ENCODE measurements at regions not wholly inside any gene's neighbourhood (a gene's known extent, or its start where the extent isn't known, plus 50 kb on each side); places are given as distances from the start of the nearest gene placed in this dataset.
A peak's percentile ranks its signal among the peaks of the same experiment; 100 is the strongest.
"Not testable (repeated sequence)": the region's sequence is repeated elsewhere in the genome, so short reads cannot be mapped to it uniquely, and the experiment has no call there.

DNA sequence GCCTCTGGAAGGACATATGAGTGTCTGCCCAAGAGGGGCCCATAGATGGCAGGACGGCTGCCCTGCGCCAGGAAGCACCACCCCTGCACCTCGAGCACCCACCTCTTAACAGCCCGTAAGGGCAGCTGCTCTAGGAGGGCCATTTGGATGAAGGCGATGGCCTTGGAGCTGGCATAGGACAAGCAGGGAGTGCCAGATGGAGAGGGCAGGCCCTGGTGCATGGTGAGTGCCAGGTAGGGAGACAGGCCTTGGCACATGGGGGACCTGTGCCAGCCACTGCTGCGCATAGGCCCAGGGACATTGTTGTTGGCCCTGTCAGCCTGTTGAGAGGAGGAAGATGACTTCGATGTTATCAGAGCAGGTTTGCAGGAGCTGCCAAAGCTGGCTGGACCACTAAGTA, 134.2 kb downstream of the SLC25A46 start:
- peak overlapping the region; percentile 73 for H4K91ac ChIP-seq (ENCODE audit: low read length)
- no peak overlapping the region for H2BK15ac ChIP-seq (ENCODE audit: low read depth, poor library complexity, severe bottlenecking)
- no peak overlapping the region for H3K4ac ChIP-seq (ENCODE audit: low read depth in 1 of 2, low read length in 2 of 2)
- no peaks in the 10 kb centered on the region for H3K36me3 ChIP-seq (ENCODE audit: control insufficient read depth in 1 of 2, insufficient read depth in 2 of 2, low read depth in 1 of 2, low read length in 2 of 2)
- no peaks in the 10 kb centered on the region for H3K4me1 ChIP-seq (ENCODE audit: control insufficient read depth, insufficient read depth, low read depth, low read length)
- no peak overlapping the region for H2AK5ac ChIP-seq (ENCODE audit: low read length, severe bottlenecking)
- no peak overlapping the region for H3K23ac ChIP-seq (ENCODE audit: low read length in 2 of 2)
- no peaks in the 10 kb centered on the region for H3K27me3 ChIP-seq (ENCODE audit: control insufficient read depth in 1 of 2, insufficient read depth in 1 of 2, low read length in 2 of 2)
- no peaks in the 10 kb centered on the region for H3K79me1 ChIP-seq (replicated peaks; ENCODE audit: low read length, poor library complexity, severe bottlenecking)
- H3K9ac ChIP-seq (ENCODE audit: low read length), result no peak overlapping the region
- 97% methylated on average over 7 of the region's 7 CpGs for WGBS
- H3K18ac ChIP-seq (ENCODE audit: low read depth in 1 of 2, low read length in 2 of 2), result no peak overlapping the region
- no peak overlapping the region for H2BK120ac ChIP-seq (ENCODE audit: low read depth, low read length)
- no peak overlapping the region for H2BK5ac ChIP-seq (ENCODE audit: low read depth, low read length, poor library complexity, severe bottlenecking)
- DNase-seq, result no peak
- H2BK12ac ChIP-seq (ENCODE audit: low read length in 2 of 2), result no peak overlapping the region
- H3K4me2 ChIP-seq (ENCODE audit: low read length, poor library complexity, severe bottlenecking), result no peak overlapping the region
- no peak overlapping the region for H4K8ac ChIP-seq (ENCODE audit: low read length)
- no peak overlapping the region for H3K14ac ChIP-seq (ENCODE audit: low read length in 2 of 2)
- no peak overlapping the region for H2AFZ ChIP-seq (ENCODE audit: low read depth, low read length)
- H3K9me3 ChIP-seq (ENCODE audit: control insufficient read depth, low read length), result no peaks in the 10 kb centered on the region
- H3K27ac ChIP-seq (ENCODE audit: low read length, poor library complexity, severe bottlenecking), result no peak overlapping the region
- no peak overlapping the region for H3K4me3 ChIP-seq (ENCODE audit: insufficient read depth in 1 of 2, low read depth in 1 of 2, low read length in 2 of 2)

DNA sequence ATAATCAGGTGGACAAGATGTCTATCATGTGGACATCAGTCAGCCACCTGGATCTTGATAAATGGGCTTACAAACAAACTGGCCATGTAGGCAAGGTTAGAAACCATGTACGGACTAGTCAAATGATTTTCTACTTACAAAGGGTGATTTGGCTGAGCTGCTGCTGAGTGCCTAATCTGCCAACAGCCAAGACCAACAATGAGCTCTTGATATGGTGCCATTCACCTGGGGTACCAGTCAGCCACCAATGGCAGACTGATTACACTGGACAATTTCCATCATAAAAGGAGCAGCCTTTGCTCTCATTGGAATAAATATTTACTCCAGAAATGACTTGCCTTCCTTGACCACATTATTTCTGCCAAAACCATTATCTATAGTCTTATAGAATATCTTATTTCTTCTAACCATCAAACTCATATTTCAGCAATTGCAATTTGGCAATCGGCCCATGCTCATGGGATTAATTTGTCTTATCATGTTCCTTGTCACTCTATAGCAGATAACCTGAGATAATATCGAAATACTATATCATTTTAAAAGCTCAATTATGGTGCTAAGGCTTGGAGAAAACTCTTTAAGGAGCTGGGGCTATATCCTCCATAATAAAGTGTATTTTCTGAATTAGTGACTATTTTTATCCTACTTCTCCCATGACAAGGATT, 135.1 kb downstream of the SLC25A46 start:
- no peak overlapping the region for H3K14ac ChIP-seq (ENCODE audit: low read length in 2 of 2)
- no peak overlapping the region for H3K23ac ChIP-seq (ENCODE audit: low read length in 2 of 2)
- H2AK5ac ChIP-seq (ENCODE audit: low read length, severe bottlenecking), result no peak overlapping the region
- H2BK120ac ChIP-seq (ENCODE audit: low read depth, low read length), result no peak overlapping the region
- no peaks in the 10 kb centered on the region for H3K36me3 ChIP-seq (ENCODE audit: control insufficient read depth in 1 of 2, insufficient read depth in 2 of 2, low read depth in 1 of 2, low read length in 2 of 2)
- no peak for DNase-seq
- H2BK15ac ChIP-seq (ENCODE audit: low read depth, poor library complexity, severe bottlenecking), result no peak overlapping the region
- no peak overlapping the region for H3K9ac ChIP-seq (ENCODE audit: low read length)
- 31% methylated on average over 2 of the region's 3 CpGs for WGBS
- H3K27me3 ChIP-seq (ENCODE audit: control insufficient read depth in 1 of 2, insufficient read depth in 1 of 2, low read length in 2 of 2), result no peaks in the 10 kb centered on the region
- no peak overlapping the region for H3K27ac ChIP-seq (ENCODE audit: low read length, poor library complexity, severe bottlenecking)
- H3K9me3 ChIP-seq (ENCODE audit: control insufficient read depth, low read length), result no peaks in the 10 kb centered on the region
- H4K8ac ChIP-seq (ENCODE audit: low read length), result no peak overlapping the region
- no peak overlapping the region for H2BK12ac ChIP-seq (ENCODE audit: low read length in 2 of 2)
- no peak overlapping the region for H2AFZ ChIP-seq (ENCODE audit: low read depth, low read length)
- H3K4me1 ChIP-seq (ENCODE audit: control insufficient read depth, insufficient read depth, low read depth, low read length), result no peaks in the 10 kb centered on the region
- H3K4ac ChIP-seq (ENCODE audit: low read depth in 1 of 2, low read length in 2 of 2), result no peak overlapping the region
- no peak overlapping the region for H3K4me2 ChIP-seq (ENCODE audit: low read length, poor library complexity, severe bottlenecking)
- H3K4me3 ChIP-seq (ENCODE audit: insufficient read depth in 1 of 2, low read depth in 1 of 2, low read length in 2 of 2), result no peak overlapping the region
- no peak overlapping the region for H2BK5ac ChIP-seq (ENCODE audit: low read depth, low read length, poor library complexity, severe bottlenecking)
- H3K79me1 ChIP-seq (replicated peaks; ENCODE audit: low read length, poor library complexity, severe bottlenecking), result no peaks in the 10 kb centered on the region
- no peak overlapping the region for H3K18ac ChIP-seq (ENCODE audit: low read depth in 1 of 2, low read length in 2 of 2)
- no peak overlapping the region for H4K91ac ChIP-seq (ENCODE audit: low read length)

DNA sequence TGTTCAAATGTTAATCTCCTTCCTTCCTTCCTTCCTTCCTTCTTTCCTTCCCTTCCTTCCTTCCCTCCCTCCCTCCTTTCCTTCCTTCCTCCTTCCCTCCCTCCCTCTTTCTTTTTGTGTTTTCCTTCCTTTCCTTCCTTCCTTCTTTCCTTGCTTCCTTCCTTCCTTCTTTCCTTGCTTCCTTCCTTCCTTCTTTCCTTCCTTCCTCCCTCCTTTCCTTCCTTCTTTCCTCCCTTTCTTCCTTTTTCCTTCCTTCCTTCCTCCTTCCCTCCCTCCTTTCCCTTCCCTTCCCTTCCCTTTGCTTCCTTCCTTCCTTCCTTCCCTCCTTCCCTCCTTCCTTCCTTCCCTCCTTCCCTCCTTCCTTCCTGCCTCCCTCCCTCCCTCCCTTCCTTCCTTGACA, 136.3 kb downstream of the SLC25A46 start:
- H3K36me3 ChIP-seq (ENCODE audit: control insufficient read depth in 1 of 2, insufficient read depth in 2 of 2, low read depth in 1 of 2, low read length in 2 of 2); H2BK120ac ChIP-seq (ENCODE audit: low read depth, low read length); H3K27ac ChIP-seq (ENCODE audit: low read length, poor library complexity, severe bottlenecking); H3K9ac ChIP-seq (ENCODE audit: low read length); H2BK15ac ChIP-seq (ENCODE audit: low read depth, poor library complexity, severe bottlenecking); H2BK5ac ChIP-seq (ENCODE audit: low read depth, low read length, poor library complexity, severe bottlenecking); H3K4me3 ChIP-seq (ENCODE audit: insufficient read depth in 1 of 2, low read depth in 1 of 2, low read length in 2 of 2); H3K27me3 ChIP-seq (ENCODE audit: control insufficient read depth in 1 of 2, insufficient read depth in 1 of 2, low read length in 2 of 2); H3K79me1 ChIP-seq (replicated peaks; ENCODE audit: low read length, poor library complexity, severe bottlenecking); DNase-seq; H3K4ac ChIP-seq (ENCODE audit: low read depth in 1 of 2, low read length in 2 of 2); H4K91ac ChIP-seq (ENCODE audit: low read length); H2BK12ac ChIP-seq (ENCODE audit: low read length in 2 of 2); H3K14ac ChIP-seq (ENCODE audit: low read length in 2 of 2); H3K4me2 ChIP-seq (ENCODE audit: low read length, poor library complexity, severe bottlenecking); H3K18ac ChIP-seq (ENCODE audit: low read depth in 1 of 2, low read length in 2 of 2); H3K23ac ChIP-seq (ENCODE audit: low read length in 2 of 2); H3K4me1 ChIP-seq (ENCODE audit: control insufficient read depth, insufficient read depth, low read depth, low read length); H2AFZ ChIP-seq (ENCODE audit: low read depth, low read length); H2AK5ac ChIP-seq (ENCODE audit: low read length, severe bottlenecking); H4K8ac ChIP-seq (ENCODE audit: low read length); H3K9me3 ChIP-seq (ENCODE audit: control insufficient read depth, low read length): not testable (repeated sequence)

DNA sequence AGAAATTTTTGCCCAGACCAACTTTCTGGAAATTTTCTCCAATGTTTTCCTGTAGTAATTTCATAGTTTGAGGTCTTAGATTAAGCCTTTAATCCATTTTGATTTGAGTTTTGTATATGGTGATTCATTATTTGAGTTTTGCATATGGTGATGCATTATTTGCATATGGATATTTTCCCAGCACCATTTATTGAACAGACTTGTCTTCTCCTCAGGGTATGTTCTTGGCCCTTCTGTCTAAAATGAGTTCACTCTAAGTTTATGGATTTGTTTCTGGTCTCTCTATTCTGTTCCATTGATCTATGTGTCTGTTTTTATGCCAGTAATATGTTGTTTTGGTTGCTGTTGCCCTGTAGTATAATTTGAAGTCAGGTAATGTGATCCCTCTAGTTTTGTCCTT, 139.3 kb downstream of the SLC25A46 start:
- DNase-seq, result no peak
- Histone ChIP-seq H3K27ac (ENCODE audit: low read length, poor library complexity, severe bottlenecking) (no peak overlapping the region), H3K36me3 (ENCODE audit: control insufficient read depth in 1 of 2, insufficient read depth in 2 of 2, low read depth in 1 of 2, low read length in 2 of 2) (no peaks in the 10 kb centered on the region), H3K9ac (ENCODE audit: low read length) (no peak overlapping the region), H2BK15ac (ENCODE audit: low read depth, poor library complexity, severe bottlenecking) (no peak overlapping the region), H3K4ac (ENCODE audit: low read depth in 1 of 2, low read length in 2 of 2) (no peak overlapping the region), H2BK12ac (ENCODE audit: low read length in 2 of 2) (no peak overlapping the region), H2AK5ac (ENCODE audit: low read length, severe bottlenecking) (no peak overlapping the region), H3K4me1 (ENCODE audit: control insufficient read depth, insufficient read depth, low read depth, low read length) (no peaks in the 10 kb centered on the region), H3K4me3 (ENCODE audit: insufficient read depth in 1 of 2, low read depth in 1 of 2, low read length in 2 of 2) (no peak overlapping the region), H3K79me1 (replicated peaks; ENCODE audit: low read length, poor library complexity, severe bottlenecking) (no peaks in the 10 kb centered on the region), H4K8ac (ENCODE audit: low read length) (no peak overlapping the region), H2BK5ac (ENCODE audit: low read depth, low read length, poor library complexity, severe bottlenecking) (no peak overlapping the region), H3K14ac (ENCODE audit: low read length in 2 of 2) (no peak overlapping the region), H2BK120ac (ENCODE audit: low read depth, low read length) (no peak overlapping the region), H3K23ac (ENCODE audit: low read length in 2 of 2) (no peak overlapping the region), H2AFZ (ENCODE audit: low read depth, low read length) (no peak overlapping the region), H4K91ac (ENCODE audit: low read length) (no peak overlapping the region), H3K9me3 (ENCODE audit: control insufficient read depth, low read length) (no peaks in the 10 kb centered on the region), H3K4me2 (ENCODE audit: low read length, poor library complexity, severe bottlenecking) (no peak overlapping the region), H3K18ac (ENCODE audit: low read depth in 1 of 2, low read length in 2 of 2) (no peak overlapping the region), H3K27me3 (ENCODE audit: control insufficient read depth in 1 of 2, insufficient read depth in 1 of 2, low read length in 2 of 2) (no peaks in the 10 kb centered on the region)
